ENCODE measurements at regions not wholly inside any gene's neighbourhood (a gene's known extent, or its start where the extent isn't known, plus 50 kb on each side); places are given as distances from the start of the nearest gene placed in this dataset.
"Not testable (repeated sequence)": the region's sequence is repeated elsewhere in the genome, so short reads cannot be mapped to it uniquely, and the experiment has no call there.

GRCh38 chr11:98277251-98277912 is 743.4 kb upstream of the CNTN5 start:
- no peak for FAIRE-seq

GRCh38 chr11:98289617-98290263 is 731.0 kb upstream of the CNTN5 start:
- no peak for FAIRE-seq

GRCh38 chr11:98296091-98296880 is 724.5 kb upstream of the CNTN5 start:
- no peak for FAIRE-seq

GRCh38 chr11:98300719-98301118 is 720.0 kb upstream of the CNTN5 start:
- no peak for FAIRE-seq

GRCh38 chr11:98307827-98308491 is 712.8 kb upstream of the CNTN5 start:
- no peak for FAIRE-seq

GRCh38 chr11:98330306-98330705 is 690.4 kb upstream of the CNTN5 start:
- not testable (repeated sequence) for FAIRE-seq

GRCh38 chr11:98358551-98358950 is 662.2 kb upstream of the CNTN5 start:
- no peak for FAIRE-seq

- FAIRE-seq: no peak
Measured at GRCh38 chr11:98365190-98365589, 655.6 kb upstream of the CNTN5 start.

GRCh38 chr11:98365941-98366340 is 654.8 kb upstream of the CNTN5 start:
- no peak for FAIRE-seq

GRCh38 chr11:98390391-98390790 is 630.4 kb upstream of the CNTN5 start:
- FAIRE-seq: no peak

- not testable (repeated sequence) for FAIRE-seq
Measured at GRCh38 chr11:98394500-98394899, 626.2 kb upstream of the CNTN5 start.

GRCh38 chr11:98398508-98398907 is 622.2 kb upstream of the CNTN5 start:
- FAIRE-seq: no peak

GRCh38 chr11:98409069-98409468 is 611.7 kb upstream of the CNTN5 start:
- FAIRE-seq: no peak

GRCh38 chr11:98411777-98412176 is 609.0 kb upstream of the CNTN5 start:
- no peak for FAIRE-seq

GRCh38 chr11:98417256-98417755 is 603.4 kb upstream of the CNTN5 start:
- no peak for FAIRE-seq

- no peak for FAIRE-seq
Measured at GRCh38 chr11:98423933-98424332, 596.8 kb upstream of the CNTN5 start.

GRCh38 chr11:98424773-98425172 is 596.0 kb upstream of the CNTN5 start:
- FAIRE-seq: not testable (repeated sequence)

GRCh38 chr11:98431463-98432359 is 589.0 kb upstream of the CNTN5 start:
- FAIRE-seq: no peak

GRCh38 chr11:98434296-98434695 is 586.5 kb upstream of the CNTN5 start:
- FAIRE-seq: no peak

- FAIRE-seq: no peak
Measured at GRCh38 chr11:98453378-98453777, 567.4 kb upstream of the CNTN5 start.

GRCh38 chr11:98455500-98456307 is 565.0 kb upstream of the CNTN5 start:
- no peak for FAIRE-seq
